ENCODE measurements at regions not wholly inside any gene's neighbourhood (a gene's known extent, or its start where the extent isn't known, plus 50 kb on each side); places are given as distances from the start of the nearest gene placed in this dataset.

DNA sequence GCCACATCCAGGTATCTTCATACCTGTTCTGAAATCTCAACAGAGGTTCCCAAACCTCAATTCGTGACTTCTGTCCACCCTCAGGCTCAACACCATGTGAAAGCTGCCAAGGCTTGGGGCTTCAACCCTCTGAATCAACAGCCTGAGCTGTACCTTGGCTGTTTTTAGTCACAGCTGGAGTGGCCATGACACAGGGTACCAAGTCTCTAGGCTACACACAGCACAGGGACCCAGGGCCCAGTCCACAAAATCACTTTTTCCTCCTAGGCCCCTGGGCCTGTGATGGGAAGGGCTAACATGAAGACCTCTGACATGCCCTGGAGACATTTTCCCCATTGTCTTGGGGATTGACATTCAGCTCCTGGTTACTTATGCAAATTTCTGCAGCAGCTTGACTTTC is 464.9 kb downstream of the ELAVL2 start:
- Histone ChIP-seq H3K9me3 (ENCODE audit: low read depth, low read length) (no peaks in the 10 kb centered on the region), H3K27ac (no peak overlapping the region), H3K4me3 (no peak overlapping the region), H3K9ac (ENCODE audit: insufficient read length) (no peak overlapping the region), H3K36me3 (ENCODE audit: insufficient read depth, low read length) (no peaks in the 10 kb centered on the region)
- no peak for DNase-seq (ENCODE audit: low read depth, low spot score)
- TF ChIP-seq EZH2 (IDR thresholded peaks at IDR 0.05) (no peak), POLR2AphosphoS5 (IDR thresholded peaks at IDR 0.05; ENCODE audit: borderline replicate concordance, low read depth, low read length) (no peak), FOXP2 (optimal IDR thresholded peaks at IDR 0.05; ENCODE audit: control extremely low read depth, extremely low read length, insufficient read depth) (no peak)

GRCh38 chr9:23372703-23373102 is 453.3 kb downstream of the ELAVL2 start:
- TF ChIP-seq FOXP2 (optimal IDR thresholded peaks at IDR 0.05; ENCODE audit: control extremely low read depth, extremely low read length, insufficient read depth) = no peak
- DNase-seq (ENCODE audit: low read depth, low spot score) = no peak
- Histone ChIP-seq H3K36me3 (ENCODE audit: insufficient read depth, low read length) (no peaks in the 10 kb centered on the region), H3K9ac (ENCODE audit: insufficient read length) (no peak overlapping the region), H3K4me3 (no peak overlapping the region), H3K9me3 (ENCODE audit: low read depth, low read length) (no peaks in the 10 kb centered on the region), H3K27ac (no peak overlapping the region)

DNA sequence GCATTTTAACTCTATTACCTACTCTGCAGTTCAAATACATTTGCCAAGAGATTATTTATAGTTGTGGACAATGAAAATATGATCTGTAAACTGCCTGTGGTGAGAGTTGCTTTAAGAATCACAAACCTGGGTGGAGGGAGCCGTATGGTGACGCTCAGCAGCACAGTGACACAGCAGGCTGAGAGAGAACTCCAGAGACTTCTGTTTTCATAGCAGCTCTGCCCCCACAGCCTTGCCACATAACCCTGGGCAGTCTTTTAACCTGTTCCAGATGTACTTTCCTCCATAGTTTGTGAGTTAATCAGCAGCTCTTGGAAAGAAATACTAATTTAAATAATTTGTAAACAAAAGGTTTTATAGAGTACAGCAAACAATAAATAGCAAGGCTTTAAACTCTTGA is 450.5 kb downstream of the ELAVL2 start:
- no peak overlapping the region for H3K4me3 ChIP-seq
- no peaks in the 10 kb centered on the region for H3K36me3 ChIP-seq (ENCODE audit: insufficient read depth, low read length)
- no peak for DNase-seq (ENCODE audit: low read depth, low spot score)
- H3K9ac ChIP-seq (ENCODE audit: insufficient read length) = no peak overlapping the region
- H3K27ac ChIP-seq = no peak overlapping the region
- H3K9me3 ChIP-seq (ENCODE audit: low read depth, low read length) = no peaks in the 10 kb centered on the region
- TF ChIP-seq EZH2 (IDR thresholded peaks at IDR 0.05) = no peak
- TF ChIP-seq FOXP2 (optimal IDR thresholded peaks at IDR 0.05; ENCODE audit: control extremely low read depth, extremely low read length, insufficient read depth) = no peak

- H3K9ac ChIP-seq (ENCODE audit: insufficient read length) = no peak overlapping the region
- DNase-seq (ENCODE audit: low read depth, low spot score) = no peak
- no peak overlapping the region for H3K4me3 ChIP-seq
- no peaks in the 10 kb centered on the region for H3K36me3 ChIP-seq (ENCODE audit: insufficient read depth, low read length)
- no peaks in the 10 kb centered on the region for H3K9me3 ChIP-seq (ENCODE audit: low read depth, low read length)
- TF ChIP-seq POLR2AphosphoS5 (IDR thresholded peaks at IDR 0.05; ENCODE audit: borderline replicate concordance, low read depth, low read length) (no peak), FOXP2 (optimal IDR thresholded peaks at IDR 0.05; ENCODE audit: control extremely low read depth, extremely low read length, insufficient read depth) (no peak)
- no peak overlapping the region for H3K27ac ChIP-seq
These were observed 446.2 kb downstream of the ELAVL2 start for GRCh38 chr9:23379842-23380241.

DNA sequence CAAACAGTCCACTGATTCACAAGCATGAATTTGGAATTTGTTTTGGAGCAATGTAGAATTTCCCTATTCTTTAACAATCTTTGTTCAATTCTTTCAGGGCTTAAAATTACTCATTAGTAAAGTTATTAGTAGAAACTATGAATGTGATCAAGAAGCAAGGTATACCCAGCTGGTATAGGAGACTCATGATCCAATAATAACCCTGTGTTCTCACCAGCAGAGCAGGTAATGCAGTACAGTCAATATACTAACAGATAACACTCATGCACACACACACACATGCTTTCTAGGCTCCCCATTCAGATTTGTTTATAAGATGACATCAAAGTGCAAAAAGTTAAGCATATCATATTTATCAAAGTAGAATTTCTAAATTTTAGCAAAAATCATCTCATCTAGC is 445.2 kb downstream of the ELAVL2 start:
- TF ChIP-seq EZH2 (IDR thresholded peaks at IDR 0.05) (no peak), FOXP2 (optimal IDR thresholded peaks at IDR 0.05; ENCODE audit: control extremely low read depth, extremely low read length, insufficient read depth) (no peak), POLR2AphosphoS5 (IDR thresholded peaks at IDR 0.05; ENCODE audit: borderline replicate concordance, low read depth, low read length) (no peak)
- H3K9me3 ChIP-seq (ENCODE audit: low read depth, low read length) = no peaks in the 10 kb centered on the region
- H3K36me3 ChIP-seq (ENCODE audit: insufficient read depth, low read length) = no peaks in the 10 kb centered on the region
- no peak overlapping the region for H3K4me3 ChIP-seq
- DNase-seq (ENCODE audit: low read depth, low spot score) = no peak
- H3K9ac ChIP-seq (ENCODE audit: insufficient read length) = no peak overlapping the region
- no peak overlapping the region for H3K27ac ChIP-seq

DNA sequence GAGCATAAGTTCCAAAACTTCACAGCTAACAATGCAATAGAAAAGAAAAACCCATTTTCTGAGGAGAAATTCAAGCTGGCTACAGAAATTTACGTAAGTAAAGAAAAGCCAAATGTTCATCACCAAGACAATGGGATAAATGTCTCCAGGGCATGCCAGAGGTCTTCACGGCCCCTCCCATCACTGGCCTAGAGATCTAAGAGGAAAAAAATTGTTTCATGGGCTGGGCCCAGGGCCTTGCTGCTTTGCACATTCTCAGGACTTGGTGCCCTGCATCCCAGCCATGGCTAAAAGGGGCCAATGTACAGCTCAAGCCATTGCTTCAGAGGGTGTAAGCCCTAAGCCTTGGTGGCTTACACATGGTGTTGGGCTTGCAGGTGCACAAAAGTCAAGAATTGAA is 443.6 kb downstream of the ELAVL2 start:
- TF ChIP-seq EZH2 (IDR thresholded peaks at IDR 0.05) (no peak), FOXP2 (optimal IDR thresholded peaks at IDR 0.05; ENCODE audit: control extremely low read depth, extremely low read length, insufficient read depth) (no peak), POLR2AphosphoS5 (IDR thresholded peaks at IDR 0.05; ENCODE audit: borderline replicate concordance, low read depth, low read length) (no peak)
- no peak overlapping the region for H3K9ac ChIP-seq (ENCODE audit: insufficient read length)
- no peaks in the 10 kb centered on the region for H3K9me3 ChIP-seq (ENCODE audit: low read depth, low read length)
- H3K4me3 ChIP-seq = no peak overlapping the region
- no peaks in the 10 kb centered on the region for H3K36me3 ChIP-seq (ENCODE audit: insufficient read depth, low read length)
- no peak overlapping the region for H3K27ac ChIP-seq
- DNase-seq (ENCODE audit: low read depth, low spot score) = no peak

- Histone ChIP-seq H3K27ac (no peak overlapping the region), H3K9me3 (ENCODE audit: low read depth, low read length) (no peaks in the 10 kb centered on the region), H3K9ac (ENCODE audit: insufficient read length) (no peak overlapping the region), H3K36me3 (ENCODE audit: insufficient read depth, low read length) (no peaks in the 10 kb centered on the region), H3K4me3 (no peak overlapping the region)
- TF ChIP-seq FOXP2 (optimal IDR thresholded peaks at IDR 0.05; ENCODE audit: control extremely low read depth, extremely low read length, insufficient read depth) (no peak), POLR2AphosphoS5 (IDR thresholded peaks at IDR 0.05; ENCODE audit: borderline replicate concordance, low read depth, low read length) (no peak), EZH2 (IDR thresholded peaks at IDR 0.05) (no peak)
- DNase-seq (ENCODE audit: low read depth, low spot score) = no peak
These were observed 431.9 kb downstream of the ELAVL2 start for GRCh38 chr9:23394189-23394588.

GRCh38 chr9:23408874-23409273 is 417.2 kb downstream of the ELAVL2 start:
- Histone ChIP-seq H3K36me3 (ENCODE audit: insufficient read depth, low read length) (no peaks in the 10 kb centered on the region), H3K9me3 (ENCODE audit: low read depth, low read length) (no peaks in the 10 kb centered on the region), H3K27ac (no peak overlapping the region), H3K9ac (ENCODE audit: insufficient read length) (no peak overlapping the region), H3K4me3 (no peak overlapping the region)
- no peak for TF ChIP-seq POLR2AphosphoS5 (IDR thresholded peaks at IDR 0.05; ENCODE audit: borderline replicate concordance, low read depth, low read length)
- DNase-seq (ENCODE audit: low read depth, low spot score) = no peak

- DNase-seq (ENCODE audit: low read depth, low spot score) = no peak
- no peaks in the 10 kb centered on the region for H3K9me3 ChIP-seq (ENCODE audit: low read depth, low read length)
- H3K36me3 ChIP-seq (ENCODE audit: insufficient read depth, low read length) = no peaks in the 10 kb centered on the region
These were observed 414.0 kb downstream of the ELAVL2 start for GRCh38 chr9:23412046-23412445.

More at GRCh38 chr9:23412046-23412445, 414.0 kb downstream of the ELAVL2 start:
- H3K4me3 ChIP-seq = no peak overlapping the region
- H3K9ac ChIP-seq (ENCODE audit: insufficient read length) = no peak overlapping the region
- TF ChIP-seq FOXP2 (optimal IDR thresholded peaks at IDR 0.05; ENCODE audit: control extremely low read depth, extremely low read length, insufficient read depth) (no peak), POLR2AphosphoS5 (IDR thresholded peaks at IDR 0.05; ENCODE audit: borderline replicate concordance, low read depth, low read length) (no peak), EZH2 (IDR thresholded peaks at IDR 0.05) (no peak)
- H3K27ac ChIP-seq = no peak overlapping the region
